HG03103 (cell line): ENCODE measurements at regions not wholly inside any gene's neighbourhood (a gene's known extent, or its start where the extent isn't known, plus 50 kb on each side); places are given as distances from the start of the nearest gene placed in this dataset.
"Not testable (repeated sequence)": the region's sequence is repeated elsewhere in the genome, so short reads cannot be mapped to it uniquely, and the experiment has no call there.

Source experiments
- ATAC-seq: cut with Tn5 transposase; IDR thresholded peaks from one replicate; pipeline ENCODE4 v1.9.1; 2021; ENCODE audit warnings: low read depth; ENCODE audit not compliant: unreplicated experiment

- no peak for ATAC-seq
Measured at GRCh38 chr12:68984796-68985573, 52.0 kb upstream of the CPM start.

DNA sequence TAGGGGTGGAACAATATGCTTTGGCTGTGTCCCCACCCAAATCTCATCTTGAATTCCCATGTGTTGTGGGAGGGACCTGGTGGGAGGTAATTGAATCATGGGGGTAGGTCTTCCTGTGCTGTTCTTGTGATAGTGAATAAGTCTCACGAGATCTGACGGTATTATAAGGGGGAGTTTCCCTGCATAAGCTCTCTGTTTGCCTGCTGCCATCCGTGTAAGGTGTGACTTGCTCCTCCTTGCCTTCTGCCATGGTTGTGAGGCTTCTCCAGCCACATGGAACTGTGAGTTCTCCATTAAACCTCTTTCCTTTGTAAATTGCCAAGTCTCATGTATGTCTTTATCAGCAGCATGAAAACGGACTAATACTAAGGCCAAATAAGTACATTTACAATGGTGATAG, 64.6 kb upstream of the CPM start:
- ATAC-seq = not testable (repeated sequence)

GRCh38 chr12:68998041-68998440, 65.1 kb upstream of the CPM start:
- ATAC-seq = no peak

DNA sequence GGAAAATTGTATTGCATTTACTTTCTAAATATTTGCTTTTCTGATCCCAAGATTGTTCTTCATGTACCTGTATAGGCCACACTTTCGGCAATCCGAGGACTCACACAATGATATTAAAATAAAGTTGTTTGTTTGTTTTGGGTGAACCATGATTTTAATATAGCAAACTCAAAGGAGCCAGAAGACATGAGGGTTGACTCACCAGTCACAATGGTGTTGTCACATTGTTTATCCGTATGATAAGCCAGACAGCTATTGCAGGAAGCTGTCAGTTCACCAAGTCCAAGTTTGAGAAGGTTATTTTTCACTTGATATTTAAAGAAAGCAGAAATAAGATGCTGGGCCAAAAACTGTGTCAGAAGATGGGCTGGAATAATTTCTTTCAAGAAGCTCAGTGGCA, 67.1 kb upstream of the CPM start:
- ATAC-seq = no peak

DNA sequence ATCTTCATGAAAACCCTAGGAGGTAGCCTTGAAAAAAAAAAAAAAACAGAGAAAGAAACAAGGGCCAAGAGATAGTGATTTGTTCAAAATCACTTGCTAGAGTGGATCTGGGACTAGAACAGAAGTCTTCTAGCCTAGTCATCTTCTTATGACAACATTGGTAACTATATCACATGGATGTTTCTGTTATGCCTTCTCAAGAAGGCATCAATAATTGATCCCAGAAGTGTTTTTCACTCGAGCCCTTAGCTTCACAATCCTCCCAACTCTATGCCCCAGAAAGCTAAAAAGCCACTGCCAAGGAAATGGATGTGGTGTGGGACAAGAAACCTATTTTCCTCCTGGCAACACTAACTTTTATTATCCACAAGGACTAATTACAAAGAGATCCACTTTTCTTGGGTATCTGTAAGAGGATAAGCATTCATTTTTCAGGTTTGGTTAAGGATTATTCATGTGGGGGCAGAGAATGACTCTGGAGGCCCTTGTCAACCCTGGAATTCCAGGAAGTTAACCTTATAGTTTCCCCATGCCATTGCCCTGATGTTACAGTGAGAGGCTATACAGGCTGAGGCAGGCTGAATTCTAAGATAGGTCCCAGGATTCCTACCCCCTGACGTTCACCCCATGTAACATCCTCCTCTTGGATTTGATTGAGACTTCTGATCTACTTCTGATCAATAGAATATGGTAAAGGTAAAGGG, 67.7 kb upstream of the CPM start:
- no peak for ATAC-seq

DNA sequence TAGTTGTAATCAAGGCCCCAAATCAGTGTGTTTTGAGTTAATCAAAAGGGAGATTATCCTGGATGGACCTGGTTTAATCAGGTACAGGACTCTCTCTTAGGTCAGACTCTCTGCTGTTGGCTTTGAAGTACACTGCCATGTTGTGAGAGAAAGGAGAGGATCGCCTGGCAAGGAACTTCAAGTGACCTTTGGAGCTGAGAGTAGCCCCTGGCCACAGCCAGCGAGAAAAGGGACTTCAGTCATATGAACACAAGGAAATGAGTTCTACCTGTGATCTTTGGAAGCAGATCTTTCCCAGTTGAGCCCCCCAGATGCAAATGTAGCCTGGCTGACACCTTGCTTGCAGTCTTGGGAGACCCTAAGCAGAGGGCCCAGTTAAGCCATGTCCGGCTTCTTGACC, 68.3 kb upstream of the CPM start:
- no peak for ATAC-seq

DNA sequence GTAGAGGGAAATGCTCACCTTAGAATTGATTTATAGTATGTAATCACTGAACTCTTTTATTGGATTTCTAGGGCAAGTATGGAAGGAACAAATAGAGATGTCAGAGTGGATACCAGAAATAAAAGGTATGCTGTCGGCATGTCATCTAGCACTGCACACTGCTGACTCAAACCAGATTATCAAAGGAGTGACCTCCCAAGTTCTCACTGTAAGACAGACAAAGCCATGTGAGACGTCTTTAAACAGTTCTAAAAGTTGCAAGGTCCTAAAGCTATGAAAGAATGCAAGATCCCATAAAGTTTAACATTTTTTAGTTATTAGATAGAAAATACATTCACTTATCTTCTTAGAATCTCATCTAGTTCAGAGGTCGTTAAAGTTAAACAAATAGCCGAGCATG, 70.0 kb upstream of the CPM start:
- no peak for ATAC-seq

DNA sequence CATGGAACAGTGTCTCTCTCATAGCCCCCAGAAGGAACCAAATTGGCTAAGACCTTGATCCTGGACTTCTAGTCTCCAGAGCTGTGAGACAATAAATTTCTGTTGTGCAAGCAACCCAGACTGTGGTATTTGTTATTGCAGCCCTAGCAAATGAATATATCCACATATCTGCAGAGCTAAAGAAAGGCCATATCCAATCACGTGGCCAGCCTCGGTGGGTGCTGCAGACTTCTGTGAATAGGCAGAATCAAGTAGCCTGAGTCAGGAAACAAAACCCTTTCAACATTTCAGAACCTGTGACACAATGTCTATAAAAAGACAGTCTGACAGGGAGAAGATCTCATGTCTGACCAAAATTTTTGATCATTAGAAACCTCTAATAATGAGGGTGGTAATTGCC, 71.0 kb upstream of the CPM start:
- no peak for ATAC-seq

GRCh38 chr12:69007101-69007854, 74.3 kb upstream of the CPM start:
- ATAC-seq = no peak

GRCh38 chr12:69007855-69008351, 74.9 kb upstream of the CPM start:
- no peak for ATAC-seq

GRCh38 chr12:69008520-69008919, 75.5 kb upstream of the CPM start:
- ATAC-seq = no peak

- ATAC-seq = no peak
Measured at GRCh38 chr12:69014047-69014446, 81.1 kb upstream of the CPM start.

- ATAC-seq = no peak
Measured at GRCh38 chr12:69015017-69015416, 82.0 kb upstream of the CPM start.

DNA sequence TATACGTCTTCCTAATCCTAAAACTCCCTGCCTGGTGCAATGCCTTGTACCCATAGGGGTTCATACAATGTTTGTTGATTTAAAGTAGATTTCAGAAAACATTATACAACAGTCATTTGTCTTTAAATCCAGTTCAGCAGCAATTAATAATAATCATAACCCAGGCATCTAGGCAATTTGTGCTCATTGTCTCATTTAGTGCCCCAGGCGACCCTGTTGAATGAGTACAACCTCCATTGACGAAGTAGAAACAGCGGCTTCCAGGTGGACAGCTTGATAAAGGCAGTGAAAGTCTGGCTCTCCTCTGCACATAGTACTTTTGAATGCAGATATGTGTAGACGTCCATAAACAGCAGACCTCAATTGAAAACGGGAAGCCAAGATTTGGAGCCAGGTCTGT, 82.9 kb upstream of the CPM start:
- ATAC-seq = no peak

- no peak for ATAC-seq
Measured at GRCh38 chr12:69019082-69019481, 86.1 kb upstream of the CPM start.

DNA sequence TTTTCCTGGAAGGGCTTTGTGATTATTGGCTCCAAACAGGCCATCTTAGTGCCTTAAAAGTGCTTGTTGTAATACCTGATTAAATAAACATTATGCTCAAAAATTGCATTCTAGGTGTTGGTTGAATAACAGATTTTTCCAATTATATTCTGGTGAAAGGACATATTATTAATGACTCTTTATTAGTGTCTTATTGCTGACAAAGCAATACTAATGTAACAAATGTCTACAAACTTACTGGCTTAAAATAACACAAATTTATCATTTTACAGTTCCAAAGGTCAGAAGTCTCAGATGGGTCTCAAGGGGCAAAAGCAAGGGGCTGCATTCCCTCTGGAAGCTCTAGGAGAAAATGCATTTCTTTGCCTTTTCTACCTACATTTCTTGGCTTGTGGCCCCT, 86.9 kb upstream of the CPM start:
- ATAC-seq = no peak

DNA sequence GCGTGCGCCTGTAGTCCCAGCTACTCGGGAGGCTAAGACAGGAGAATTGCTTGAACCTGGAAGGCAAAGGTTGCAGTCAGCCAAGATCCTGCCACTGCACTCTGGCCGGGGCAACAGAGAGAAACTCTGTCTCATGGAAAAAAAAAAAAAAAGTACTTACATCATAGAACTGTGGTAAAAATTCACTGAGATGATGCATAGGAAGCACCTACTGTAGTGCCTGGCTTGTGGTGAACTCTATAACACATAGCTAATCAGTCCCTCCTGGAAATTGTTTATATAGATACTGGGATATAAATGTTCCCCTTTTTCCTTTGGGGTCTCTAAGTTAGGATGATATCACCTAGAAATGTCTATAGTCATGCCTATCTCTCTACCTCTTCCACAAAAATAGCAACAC, 89.7 kb upstream of the CPM start:
- ATAC-seq = no peak

- ATAC-seq = no peak
Measured at GRCh38 chr12:69023840-69024239, 90.9 kb upstream of the CPM start.

- no peak for ATAC-seq
Measured at GRCh38 chr12:69024413-69024812, 91.4 kb upstream of the CPM start.

GRCh38 chr12:69024907-69025306, 91.9 kb upstream of the CPM start:
- ATAC-seq = no peak

DNA sequence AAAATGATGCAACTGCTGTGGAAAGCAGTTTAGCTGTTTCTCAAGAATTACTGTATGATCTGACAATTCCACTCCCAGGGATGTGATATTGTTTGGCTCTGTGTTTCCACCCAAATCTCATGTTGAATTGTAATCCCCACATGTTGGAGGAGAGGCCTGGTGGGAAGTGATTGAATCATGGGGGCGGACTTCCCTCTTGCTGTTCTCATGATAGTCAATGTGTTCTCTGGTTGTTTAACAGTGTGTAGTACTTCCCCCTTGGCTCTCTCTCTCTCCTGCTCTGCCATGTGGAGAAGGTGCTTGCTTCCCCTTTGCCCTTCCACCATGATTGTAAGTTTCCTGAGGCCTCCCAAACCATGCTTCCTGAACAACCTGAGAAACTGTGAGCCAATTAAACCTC, 93.4 kb upstream of the CPM start:
- ATAC-seq = no peak
